H1 (cell line): ENCODE measurements at regions not wholly inside any gene's neighbourhood (a gene's known extent, or its start where the extent isn't known, plus 50 kb on each side); places are given as distances from the start of the nearest gene placed in this dataset.

ENCODE experiments used
- CTCF ChIA-PET: fragments of 300-600 bp; sonication (Branson Sonifier 250); formaldehyde crosslinking; loops from one replicate; lab custom pipeline; 2021; ENCODE audit not compliant: partially characterized antibody; lab: Charles Lee
- POLR2A ChIA-PET: fragments of 300-600 bp; sonication (Branson Sonifier 250); formaldehyde crosslinking; loops from one replicate; lab custom pipeline; 2021; ENCODE audit warnings: inconsistent platforms; ENCODE audit not compliant: partially characterized antibody; lab: Charles Lee
- DNase-seq, 2 experiments: peaks; one replicate each; pipeline versions ENCODE4 v3.0.0 to v3.0.0-alpha.2; 2010 to 2022; ENCODE audit warnings: low spot score in 2 of 2, low read depth in 1 of 2, mixed read lengths in 1 of 2
- FAIRE-seq: peaks from 2 replicates; lab custom pipeline; 2011; peaks lifted over from hg19 to GRCh38; lab: Jason Lieb, UNC
- H2AFZ ChIP-seq: 2 replicates; pipeline ENCODE4 v1.8.1; 2012; ENCODE audit warnings: low read length, inconsistent platforms
- H2AK5ac ChIP-seq: 2 replicates; pipeline ENCODE4 v1.6.1; 2013; ENCODE audit warnings: low read depth, low read length
- H2BK120ac ChIP-seq: replicated peaks from 2 replicates; pipeline ENCODE3; 2013; ENCODE audit warnings: low read depth, low read length, inconsistent platforms
- H2BK12ac ChIP-seq: 2 replicates; pipeline ENCODE4 v1.6.1; 2013; ENCODE audit warnings: low read depth, low read length
- H2BK15ac ChIP-seq: 2 replicates; pipeline ENCODE4 v1.6.1; 2013; ENCODE audit warnings: low read length
- H2BK20ac ChIP-seq: 2 replicates; pipeline ENCODE4 v1.6.1; 2013; ENCODE audit warnings: low read length
- H2BK5ac ChIP-seq: 2 replicates; pipeline ENCODE4 v1.6.1; 2013; ENCODE audit warnings: low read depth, low read length
- H3K14ac ChIP-seq: 2 replicates; pipeline ENCODE4 v1.6.1; 2013; ENCODE audit warnings: inconsistent platforms; ENCODE audit not compliant: insufficient read length
- H3K18ac ChIP-seq: 2 replicates; pipeline ENCODE4 v1.6.1; 2013; ENCODE audit warnings: low read length; ENCODE audit errors: extremely low read depth
- H3K23ac ChIP-seq: 2 replicates; pipeline ENCODE4 v1.6.1; 2013; ENCODE audit warnings: inconsistent platforms; ENCODE audit not compliant: insufficient read length
- H3K23me2 ChIP-seq: 2 replicates; pipeline ENCODE4 v1.6.1; 2013; ENCODE audit warnings: low read depth, low read length
- H3K27ac ChIP-seq: 2 replicates; pipeline ENCODE4 v1.6.1; 2011; ENCODE audit warnings: low read depth, low read length, inconsistent platforms
- H3K27me3 ChIP-seq, 4 experiments: replicated peaks in 1 of 4; 1 replicate in 1 of 4; 2 replicates in 3 of 4; pipeline versions ENCODE4 v1.6.1 to v1.8.1; 2011 to 2013; ENCODE audit warnings: low read length in 3 of 4, mild to moderate bottlenecking in 3 of 4, inconsistent platforms in 2 of 4, mixed read lengths in 2 of 4, moderate library complexity in 1 of 4; ENCODE audit not compliant: control insufficient read depth in 3 of 4, insufficient read depth in 3 of 4; ENCODE audit errors: extremely low read depth in 1 of 4
- H3K36me3 ChIP-seq, 4 experiments: 2 replicates each; pipeline versions ENCODE4 v1.6.1 to v1.8.1; 2011 to 2013; ENCODE audit warnings: mild to moderate bottlenecking in 4 of 4, low read length in 3 of 4, moderate library complexity in 2 of 4, control low read depth in 1 of 4, inconsistent platforms in 1 of 4; ENCODE audit not compliant: insufficient read depth in 4 of 4, control insufficient read depth in 2 of 4
- H3K4ac ChIP-seq: replicated peaks from 2 replicates; pipeline ENCODE3; 2013; ENCODE audit warnings: low read length, low read depth, mixed read lengths, inconsistent platforms; ENCODE audit not compliant: insufficient read length
- H3K4me1 ChIP-seq, 4 experiments: replicated peaks in 1 of 4; 1 replicate in 1 of 4; 2 replicates in 3 of 4; pipeline versions ENCODE4 v1.6.1 to v1.8.1; 2011 to 2013; ENCODE audit warnings: low read length in 3 of 4, inconsistent platforms in 2 of 4, mixed read lengths in 1 of 4; ENCODE audit not compliant: insufficient read depth in 4 of 4, control insufficient read depth in 3 of 4
- H3K4me2 ChIP-seq, 2 experiments: 2 replicates each; pipeline versions ENCODE4 v1.6.1 to v1.8.1; 2011 to 2013; ENCODE audit warnings: low read depth in 2 of 2, low read length in 2 of 2, control low read depth in 1 of 2, inconsistent platforms in 1 of 2, mild to moderate bottlenecking in 1 of 2; ENCODE audit not compliant: insufficient read depth in 1 of 2
- H3K4me3 ChIP-seq, 4 experiments: fragments of 200-600, 300-600 bp in 1 of 4; sonication (generic), shearing (Covaris generic), sonication (Bioruptor Twin) in 1 of 4; 2 replicates each; pipeline versions ENCODE4 v1.5.1 to v1.8.1; 2011 to 2016; ENCODE audit warnings: low read length in 4 of 4, low read depth in 3 of 4, control low read depth in 2 of 4, inconsistent platforms in 2 of 4, mild to moderate bottlenecking in 2 of 4, mixed read lengths in 1 of 4, moderate library complexity in 1 of 4; ENCODE audit not compliant: insufficient read depth in 2 of 4; ENCODE audit errors: extremely low read depth in 1 of 4
- H3K56ac ChIP-seq: replicated peaks from 2 replicates; pipeline ENCODE3; 2013; ENCODE audit warnings: low read depth, mild to moderate bottlenecking, mixed read lengths, low read length, inconsistent platforms; ENCODE audit not compliant: insufficient read length
- H3K79me1 ChIP-seq: 2 replicates; pipeline ENCODE4 v1.6.1; 2013; ENCODE audit warnings: low read depth, low read length, control low read depth
- H3K79me2 ChIP-seq, 2 experiments: 2 replicates each; pipeline versions ENCODE4 v1.6.1 to v1.8.1; 2012 to 2013; ENCODE audit warnings: low read length in 2 of 2, mild to moderate bottlenecking in 2 of 2, inconsistent platforms in 1 of 2; ENCODE audit not compliant: insufficient read depth in 2 of 2, control insufficient read depth in 1 of 2
- H3K9ac ChIP-seq, 4 experiments: replicated peaks in 1 of 4; 1 replicate in 1 of 4; 2 replicates in 3 of 4; pipeline versions ENCODE4 v1.6.1 to v1.8.1; 2011 to 2013; ENCODE audit warnings: low read depth in 3 of 4, low read length in 3 of 4, control low read depth in 2 of 4, mild to moderate bottlenecking in 2 of 4, moderate library complexity in 2 of 4, inconsistent platforms in 1 of 4; ENCODE audit errors: extremely low read depth in 1 of 4
- H3K9me3 ChIP-seq, 2 experiments: 2 replicates each; pipeline versions ENCODE4 v1.6.1 to v1.8.1; 2012 to 2013; ENCODE audit warnings: mild to moderate bottlenecking in 2 of 2, moderate library complexity in 2 of 2, control low read depth in 1 of 2, inconsistent platforms in 1 of 2, low read depth in 1 of 2, low read length in 1 of 2, mixed read lengths in 1 of 2; ENCODE audit not compliant: insufficient read depth in 2 of 2
- H4K20me1 ChIP-seq, 2 experiments: replicated peaks in 1 of 2; 2 replicates each; pipeline versions ENCODE3 to v1.8.1; 2011 to 2013; ENCODE audit warnings: inconsistent platforms in 2 of 2, low read length in 2 of 2, mild to moderate bottlenecking in 1 of 2; ENCODE audit not compliant: insufficient read depth in 2 of 2, control insufficient read depth in 1 of 2
- H4K5ac ChIP-seq: 2 replicates; pipeline ENCODE4 v1.6.1; 2013; ENCODE audit warnings: low read length, low read depth, mixed read lengths, inconsistent platforms; ENCODE audit not compliant: insufficient read length
- H4K8ac ChIP-seq: 2 replicates; pipeline ENCODE4 v1.8.0; 2013; ENCODE audit warnings: mild to moderate bottlenecking, moderate library complexity, low read length, inconsistent platforms; ENCODE audit not compliant: insufficient read depth; ENCODE audit errors: extremely low read depth
- H4K91ac ChIP-seq: replicated peaks from 2 replicates; pipeline ENCODE3; 2013; ENCODE audit warnings: low read length, mixed read lengths, inconsistent platforms; ENCODE audit not compliant: insufficient read length
- ASH2L ChIP-seq: fragments of 200-600, 300-600 bp; sonication (generic); IDR thresholded peaks from one replicate; pipeline ENCODE4 v1.7.1; 2017; ENCODE audit warnings: low read length
- ATF3 ChIP-seq: IDR thresholded peaks from 2 replicates; pipeline ENCODE4 v1.6.1; 2011; ENCODE audit warnings: low read depth, mild to moderate bottlenecking, low read length; ENCODE audit not compliant: insufficient read depth
- CTCF ChIP-seq, 3 experiments: IDR thresholded peaks; 1 replicate in 2 of 3; 2 replicates in 1 of 3; pipeline versions ENCODE4 v1.5.1 to v1.6.1; 2011; ENCODE audit warnings: low read length in 3 of 3, mild to moderate bottlenecking in 3 of 3, inconsistent platforms in 2 of 3, low read depth in 1 of 3, moderate library complexity in 1 of 3; ENCODE audit not compliant: insufficient read depth in 1 of 3; ENCODE audit errors: control extremely low read depth in 1 of 3
- HDAC2 ChIP-seq, 2 experiments: fragments of 300-600 bp in 1 of 2; sonication (generic) in 1 of 2; IDR thresholded peaks; 2 replicates each; pipeline ENCODE4 v1.6.1; 2011 to 2012; ENCODE audit warnings: low read depth in 2 of 2, low read length in 2 of 2, mild to moderate bottlenecking in 2 of 2, moderate library complexity in 2 of 2, borderline replicate concordance in 1 of 2, inconsistent platforms in 1 of 2
- MAX ChIP-seq: IDR thresholded peaks from 2 replicates; pipeline ENCODE4 v1.6.1; 2012; ENCODE audit warnings: inconsistent platforms
- RFX5 ChIP-seq: IDR thresholded peaks from 2 replicates; pipeline ENCODE4 v1.6.1; 2011; ENCODE audit warnings: low read depth, low read length, improper control_type of control experiment, borderline replicate concordance
- SIRT6 ChIP-seq: IDR thresholded peaks from one replicate; pipeline ENCODE4 v1.7.1; 2012; ENCODE audit warnings: low read length, inconsistent platforms
- TAF7 ChIP-seq: optimal IDR thresholded peaks from 2 replicates; pipeline ENCODE3; 2011; ENCODE audit warnings: low read depth, mild to moderate bottlenecking, inconsistent platforms, low read length, moderate library complexity, borderline replicate concordance
- TEAD4 ChIP-seq: IDR thresholded peaks from 2 replicates; pipeline ENCODE4 v1.6.1; 2012; ENCODE audit warnings: low read depth, low read length, inconsistent platforms, mixed read lengths
- WGBS, 2 experiments: shearing (Covaris generic) in 1 of 2; methylation state at CpG; one replicate each; pipeline versions ENCODE4 v1.1.6 to v1.1.7; 2013 to 2015; ENCODE audit warnings: low lambda C conversion rate in 2 of 2, mixed read lengths in 2 of 2, inconsistent platforms in 1 of 2, low coverage in 1 of 2, missing lambda C conversion rate in 1 of 2; ENCODE audit not compliant: insufficient replicate concordance in 2 of 2, insufficient coverage in 1 of 2, insufficient read length in 1 of 2; ENCODE audit errors: extremely low coverage in 1 of 2, missing lambda C conversion rate in 1 of 2; 5-methylcytosine and 5-hydroxymethylcytosine counted together

- no peak overlapping the region; the same call in 1 of the 2 replicates for H2BK15ac ChIP-seq
- H4K91ac ChIP-seq, result no peak overlapping the region
- no peaks in the 10 kb centered on the region for H3K27me3 ChIP-seq
- ChIA-PET POLR2A (interaction anchor here (0.7 kb wide), 1 partner anchor 9 kb away, joined by 3 read pairs; no protein-coding TSS in a partner anchor), CTCF (interaction anchor here (1.7 kb wide), 1 partner anchor 9 kb away, joined by 5 read pairs; no protein-coding TSS in a partner anchor)
- H3K27ac ChIP-seq, result no peak overlapping the region
- H4K8ac ChIP-seq, result no peak overlapping the region
- no peaks in the 10 kb centered on the region for H3K9me3 ChIP-seq
- no peak overlapping the region for H3K4me2 ChIP-seq
- H3K18ac ChIP-seq, result no peak overlapping the region
- H3K23ac ChIP-seq, result no peak overlapping the region
- no peak overlapping the region for H2AK5ac ChIP-seq
- no peak overlapping the region for H4K5ac ChIP-seq
- no peaks in the 10 kb centered on the region for H3K79me1 ChIP-seq
- no peak overlapping the region for H2BK120ac ChIP-seq
- H3K14ac ChIP-seq, result no peak overlapping the region
- H4K20me1 ChIP-seq, result no peaks in the 10 kb centered on the region
- no peak overlapping the region for H2BK12ac ChIP-seq
- no peaks in the 10 kb centered on the region for H3K23me2 ChIP-seq
- no peaks in the 10 kb centered on the region for H3K4me1 ChIP-seq
- H3K4ac ChIP-seq, result no peak overlapping the region
- H3K56ac ChIP-seq, result no peak overlapping the region
- H2AFZ ChIP-seq, result no peak overlapping the region
- H3K36me3 ChIP-seq, result no peaks in the 10 kb centered on the region
- H2BK5ac ChIP-seq, result no peak overlapping the region
- no peak overlapping the region for H2BK20ac ChIP-seq
- WGBS, 2 experiments, result 90% methylated on average over 7 of the region's 7 CpGs; no CpG with 5 or more reads in 1 of the 2 experiments
- H3K4me3 ChIP-seq, result no peak overlapping the region
- no peaks in the 10 kb centered on the region for H3K79me2 ChIP-seq
- no peak for FAIRE-seq
- DNase-seq, result no peak
- no peak overlapping the region for H3K9ac ChIP-seq
- no peak for TF ChIP-seq TAF7
- TF ChIP-seq CTCF (IDR thresholded peaks at IDR 0.05; ENCODE audit: control extremely low read depth in 1 of 3, insufficient read depth in 1 of 3, low read depth in 1 of 3, low read length in 3 of 3), result no peak
- no peak for TF ChIP-seq SIRT6
- no peak for TF ChIP-seq HDAC2 (IDR thresholded peaks at IDR 0.05; ENCODE audit: borderline replicate concordance in 1 of 2, low read depth in 2 of 2, low read length in 2 of 2)
- no peak for TF ChIP-seq ATF3
- TF ChIP-seq ASH2L, result no peak
- no peak for TF ChIP-seq TEAD4
- TF ChIP-seq MAX, result no peak
- TF ChIP-seq RFX5, result no peak
Observed at GRCh38 chr1:234710936-234711724, 101.2 kb upstream of the IRF2BP2 start.
